ENCODE measurements at regions not wholly inside any gene's neighbourhood (a gene's known extent, or its start where the extent isn't known, plus 50 kb on each side); places are given as distances from the start of the nearest gene placed in this dataset.

GRCh38 chr4:111016416-111016815 is 393.5 kb upstream of the PITX2 start:
- TF ChIP-seq POLR2A (IDR thresholded peaks at IDR 0.05; ENCODE audit: low read length), result no peak
- no peak for TF ChIP-seq GATA1 (IDR thresholded peaks at IDR 0.05; ENCODE audit: low read depth, low read length)
